ENCODE measurements at regions not wholly inside any gene's neighbourhood (a gene's known extent, or its start where the extent isn't known, plus 50 kb on each side); places are given as distances from the start of the nearest gene placed in this dataset.
"Not testable (repeated sequence)": the region's sequence is repeated elsewhere in the genome, so short reads cannot be mapped to it uniquely, and the experiment has no call there.

- Mint-ChIP-seq H3K9me3 (no peaks in the 10 kb centered on the region), H3K4me1 (peaks cover 7% of the 10 kb centered on the region), H3K27ac (no peak overlapping the region), H3K4me3 (no peak overlapping the region), H3K27me3 (no peaks in the 10 kb centered on the region), H3K36me3 (no peaks in the 10 kb centered on the region)
- no peak for ATAC-seq
Observed at GRCh38 chr4:189200353-189200752, 740.3 kb upstream of the FRG1 start.

- Mint-ChIP-seq H3K36me3 (no peaks in the 10 kb centered on the region), H3K4me3 (no peak overlapping the region), H3K4me1 (peaks cover 7% of the 10 kb centered on the region), H3K27me3 (no peaks in the 10 kb centered on the region), H3K27ac (no peak overlapping the region), H3K9me3 (no peaks in the 10 kb centered on the region)
- ATAC-seq = no peak
Observed at GRCh38 chr4:189202182-189202868, 738.3 kb upstream of the FRG1 start.

- ATAC-seq = no peak
- Mint-ChIP-seq H3K27ac (no peak overlapping the region), H3K27me3 (no peaks in the 10 kb centered on the region), H3K4me3 (no peak overlapping the region), H3K36me3 (no peaks in the 10 kb centered on the region), H3K9me3 (no peaks in the 10 kb centered on the region), H3K4me1 (peaks cover 7% of the 10 kb centered on the region)
Observed at GRCh38 chr4:189202869-189203271, 737.8 kb upstream of the FRG1 start.

GRCh38 chr4:189204616-189205015 lies 736.1 kb upstream of the FRG1 start:
- Mint-ChIP-seq H3K27ac (no peak overlapping the region), H3K4me3 (no peak overlapping the region), H3K27me3 (no peaks in the 10 kb centered on the region), H3K4me1 (peaks cover 7% of the 10 kb centered on the region), H3K36me3 (no peaks in the 10 kb centered on the region), H3K9me3 (no peaks in the 10 kb centered on the region)
- ATAC-seq = no peak

- Mint-ChIP-seq H3K9me3 (peaks cover 2% of the 10 kb centered on the region), H3K4me3 (no peak overlapping the region), H3K27ac (no peak overlapping the region), H3K4me1 (peaks cover 7% of the 10 kb centered on the region), H3K36me3 (no peaks in the 10 kb centered on the region), H3K27me3 (no peaks in the 10 kb centered on the region)
- no peak for ATAC-seq
Observed at GRCh38 chr4:189206953-189207352, 733.7 kb upstream of the FRG1 start.

GRCh38 chr4:189207872-189208271 lies 732.8 kb upstream of the FRG1 start:
- no peak for ATAC-seq
- Mint-ChIP-seq H3K4me1 (no peaks in the 10 kb centered on the region), H3K27ac (no peak overlapping the region), H3K36me3 (no peaks in the 10 kb centered on the region), H3K27me3 (no peaks in the 10 kb centered on the region), H3K4me3 (no peak overlapping the region), H3K9me3 (peaks cover 4% of the 10 kb centered on the region)

GRCh38 chr4:189215574-189215973 lies 725.1 kb upstream of the FRG1 start:
- Mint-ChIP-seq H3K4me1 (no peaks in the 10 kb centered on the region), H3K36me3 (no peaks in the 10 kb centered on the region), H3K27ac (no peak overlapping the region), H3K27me3 (no peaks in the 10 kb centered on the region), H3K9me3 (peaks cover 6% of the 10 kb centered on the region), H3K4me3 (no peak overlapping the region)
- ATAC-seq = no peak

GRCh38 chr4:189221691-189222090 lies 719.0 kb upstream of the FRG1 start:
- no peak for ATAC-seq
- H3K27ac Mint-ChIP-seq = no peak overlapping the region
- no peaks in the 10 kb centered on the region for H3K4me1 Mint-ChIP-seq
- H3K4me3 Mint-ChIP-seq = no peak overlapping the region
- peaks cover 2% of the 10 kb centered on the region for H3K9me3 Mint-ChIP-seq
- H3K36me3 Mint-ChIP-seq = no peaks in the 10 kb centered on the region
- no peaks in the 10 kb centered on the region for H3K27me3 Mint-ChIP-seq

- Mint-ChIP-seq H3K4me3 (no peak overlapping the region), H3K36me3 (no peaks in the 10 kb centered on the region), H3K9me3 (peaks cover 9% of the 10 kb centered on the region), H3K4me1 (no peaks in the 10 kb centered on the region), H3K27ac (no peak overlapping the region), H3K27me3 (no peaks in the 10 kb centered on the region)
- ATAC-seq = no peak
Observed at GRCh38 chr4:189228726-189229125, 711.9 kb upstream of the FRG1 start.

- H3K27ac Mint-ChIP-seq = no peak overlapping the region
- ATAC-seq = no peak
- H3K4me3 Mint-ChIP-seq = no peak overlapping the region
- H3K27me3 Mint-ChIP-seq = no peaks in the 10 kb centered on the region
- H3K36me3 Mint-ChIP-seq = no peaks in the 10 kb centered on the region
- H3K9me3 Mint-ChIP-seq = peaks cover 9% of the 10 kb centered on the region
- H3K4me1 Mint-ChIP-seq = no peaks in the 10 kb centered on the region
Observed at GRCh38 chr4:189232274-189232673, 708.4 kb upstream of the FRG1 start.

- not testable (repeated sequence) for H3K4me3 Mint-ChIP-seq
Observed at GRCh38 chr4:189233754-189234153, 706.9 kb upstream of the FRG1 start.

GRCh38 chr4:189234948-189235347 lies 705.7 kb upstream of the FRG1 start:
- not testable (repeated sequence) for H3K4me3 Mint-ChIP-seq, H3K4me1 Mint-ChIP-seq, H3K36me3 Mint-ChIP-seq, ATAC-seq, H3K9me3 Mint-ChIP-seq, H3K27ac Mint-ChIP-seq, H3K27me3 Mint-ChIP-seq

More at GRCh38 chr4:189233754-189234153, 706.9 kb upstream of the FRG1 start:
- H3K9me3 Mint-ChIP-seq, H3K27ac Mint-ChIP-seq, H3K27me3 Mint-ChIP-seq, H3K4me1 Mint-ChIP-seq, ATAC-seq, H3K36me3 Mint-ChIP-seq: not testable (repeated sequence)

GRCh38 chr4:189235599-189235998 lies 705.1 kb upstream of the FRG1 start:
- Mint-ChIP-seq H3K4me3 (no peak overlapping the region), H3K27me3 (no peaks in the 10 kb centered on the region), H3K4me1 (no peaks in the 10 kb centered on the region), H3K27ac (no peak overlapping the region), H3K9me3 (peaks cover 4% of the 10 kb centered on the region), H3K36me3 (no peaks in the 10 kb centered on the region)
- no peak for ATAC-seq

GRCh38 chr4:189236321-189236720 lies 704.4 kb upstream of the FRG1 start:
- not testable (repeated sequence) for H3K9me3 Mint-ChIP-seq, H3K27ac Mint-ChIP-seq, H3K36me3 Mint-ChIP-seq, H3K4me1 Mint-ChIP-seq, H3K27me3 Mint-ChIP-seq, ATAC-seq, H3K4me3 Mint-ChIP-seq

- Mint-ChIP-seq H3K4me3 (no peak overlapping the region), H3K27me3 (no peaks in the 10 kb centered on the region), H3K36me3 (no peaks in the 10 kb centered on the region), H3K27ac (no peak overlapping the region), H3K4me1 (no peaks in the 10 kb centered on the region), H3K9me3 (peaks cover 4% of the 10 kb centered on the region)
- no peak for ATAC-seq
Observed at GRCh38 chr4:189237340-189237739, 703.3 kb upstream of the FRG1 start.

GRCh38 chr4:189255636-189256035 lies 685.0 kb upstream of the FRG1 start:
- no peaks in the 10 kb centered on the region for H3K27me3 Mint-ChIP-seq
- no peak overlapping the region for H3K4me3 Mint-ChIP-seq
- H3K36me3 Mint-ChIP-seq = no peaks in the 10 kb centered on the region
- H3K9me3 Mint-ChIP-seq = peaks cover 4% of the 10 kb centered on the region
- no peak for ATAC-seq
- H3K27ac Mint-ChIP-seq = no peak overlapping the region
- no peaks in the 10 kb centered on the region for H3K4me1 Mint-ChIP-seq

- H3K9me3 Mint-ChIP-seq = peaks cover 15% of the 10 kb centered on the region
- H3K27ac Mint-ChIP-seq = no peak overlapping the region
- H3K36me3 Mint-ChIP-seq = no peaks in the 10 kb centered on the region
- H3K27me3 Mint-ChIP-seq = no peaks in the 10 kb centered on the region
- ATAC-seq = no peak
- H3K4me3 Mint-ChIP-seq = no peak overlapping the region
- H3K4me1 Mint-ChIP-seq = no peaks in the 10 kb centered on the region
Observed at GRCh38 chr4:189261475-189261874, 679.2 kb upstream of the FRG1 start.
